ENCODE measurements at regions not wholly inside any gene's neighbourhood (a gene's known extent, or its start where the extent isn't known, plus 50 kb on each side); places are given as distances from the start of the nearest gene placed in this dataset.
"Not testable (repeated sequence)": the region's sequence is repeated elsewhere in the genome, so short reads cannot be mapped to it uniquely, and the experiment has no call there.

DNA sequence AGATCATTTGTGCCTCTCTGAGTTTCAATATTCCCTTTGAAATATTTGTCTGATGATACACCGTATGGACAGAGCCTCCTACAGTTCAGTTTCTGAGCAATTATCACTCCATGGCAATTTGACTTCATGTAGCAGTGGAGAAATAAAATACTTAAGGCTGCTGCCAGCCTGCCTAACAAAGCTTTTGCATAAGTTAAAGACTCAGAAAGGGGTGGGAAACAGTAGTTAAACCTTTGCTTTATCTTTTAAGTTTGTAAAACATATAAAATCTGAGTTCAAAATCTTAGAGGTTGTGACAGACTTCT is 161.7 kb downstream of the SPDYE17 start:
- TF ChIP-seq, protein P1, sequence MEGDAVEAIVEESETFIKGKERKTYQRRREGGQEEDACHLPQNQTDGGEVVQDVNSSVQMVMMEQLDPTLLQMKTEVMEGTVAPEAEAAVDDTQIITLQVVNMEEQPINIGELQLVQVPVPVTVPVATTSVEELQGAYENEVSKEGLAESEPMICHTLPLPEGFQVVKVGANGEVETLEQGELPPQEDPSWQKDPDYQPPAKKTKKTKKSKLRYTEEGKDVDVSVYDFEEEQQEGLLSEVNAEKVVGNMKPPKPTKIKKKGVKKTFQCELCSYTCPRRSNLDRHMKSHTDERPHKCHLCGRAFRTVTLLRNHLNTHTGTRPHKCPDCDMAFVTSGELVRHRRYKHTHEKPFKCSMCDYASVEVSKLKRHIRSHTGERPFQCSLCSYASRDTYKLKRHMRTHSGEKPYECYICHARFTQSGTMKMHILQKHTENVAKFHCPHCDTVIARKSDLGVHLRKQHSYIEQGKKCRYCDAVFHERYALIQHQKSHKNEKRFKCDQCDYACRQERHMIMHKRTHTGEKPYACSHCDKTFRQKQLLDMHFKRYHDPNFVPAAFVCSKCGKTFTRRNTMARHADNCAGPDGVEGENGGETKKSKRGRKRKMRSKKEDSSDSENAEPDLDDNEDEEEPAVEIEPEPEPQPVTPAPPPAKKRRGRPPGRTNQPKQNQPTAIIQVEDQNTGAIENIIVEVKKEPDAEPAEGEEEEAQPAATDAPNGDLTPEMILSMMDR (IDR thresholded peaks at IDR 0.05; ENCODE audit: extremely low read depth in 1 of 2, insufficient read depth in 1 of 2, low read depth in 1 of 2, low read length in 2 of 2): not testable (repeated sequence)
- TF ChIP-seq POLR2A (IDR thresholded peaks at IDR 0.05; ENCODE audit: low read depth, low read length); POLR2AphosphoS5 (IDR thresholded peaks at IDR 0.05; ENCODE audit: insufficient read depth, low read depth, low read length); EZH2 (IDR thresholded peaks at IDR 0.05; ENCODE audit: borderline replicate concordance, low read depth, low read length, severe bottlenecking); FOS (IDR thresholded peaks at IDR 0.05; ENCODE audit: borderline replicate concordance, insufficient read depth, low read length): not testable (repeated sequence)
- TF ChIP-seq, protein P2, sequence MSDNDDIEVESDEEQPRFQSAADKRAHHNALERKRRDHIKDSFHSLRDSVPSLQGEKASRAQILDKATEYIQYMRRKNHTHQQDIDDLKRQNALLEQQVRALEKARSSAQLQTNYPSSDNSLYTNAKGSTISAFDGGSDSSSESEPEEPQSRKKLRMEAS (IDR thresholded peaks at IDR 0.05; ENCODE audit: insufficient read depth, insufficient read length): not testable (repeated sequence)

Data from endothelial cell of umbilical vein (primary cell).